ENCODE measurements at regions not wholly inside any gene's neighbourhood (a gene's known extent, or its start where the extent isn't known, plus 50 kb on each side); places are given as distances from the start of the nearest gene placed in this dataset.

- TF ChIP-seq CTCF (IDR thresholded peaks at IDR 0.05) = no peak
- no peak for TF ChIP-seq EP300 (IDR thresholded peaks at IDR 0.05)
These were observed 51.1 kb upstream of the OPN4 start for GRCh38 chr10:86603256-86603655.
